SK-N-SH treated with all-trans-retinoic acid at 6 μM for 48 hours (cell line): ENCODE measurements at regions not wholly inside any gene's neighbourhood (a gene's known extent, or its start where the extent isn't known, plus 50 kb on each side); places are given as distances from the start of the nearest gene placed in this dataset.

ENCODE experiments used
- ATAC-seq: fragments of 200-7000 bp; cut with Tn5 transposase; 3 replicates; pipeline ENCODE4 v1.9.1; 2020; ENCODE audit warnings: mild to moderate bottlenecking, moderate library complexity
- ARNTL ChIP-seq: fragments of 450-650 bp; formaldehyde crosslinking; IDR thresholded peaks from 2 replicates; pipeline ENCODE4 v1.5.0; 2020; ENCODE audit warnings: low read depth, mild to moderate bottlenecking, moderate library complexity, borderline replicate concordance
- BACH2 ChIP-seq: fragments of 250-450 bp; sonication (Bioruptor Pico); IDR thresholded peaks from 2 replicates; pipeline ENCODE4 v1.9.0; 2021; ENCODE audit warnings: mild to moderate bottlenecking, borderline replicate concordance
- CREB5 ChIP-seq: fragments of 250-450 bp; sonication (Bioruptor Pico); IDR thresholded peaks from 2 replicates; pipeline ENCODE4 v1.5.1; 2020; ENCODE audit warnings: low read depth, mild to moderate bottlenecking, moderate library complexity
- CSDC2 ChIP-seq: fragments of 250-450 bp; sonication (Bioruptor Pico); IDR thresholded peaks from 2 replicates; pipeline ENCODE4 v1.5.0; 2020; ENCODE audit warnings: mild to moderate bottlenecking, moderate library complexity
- CSRNP3 ChIP-seq: fragments of 250-450 bp; sonication (Bioruptor Pico); IDR thresholded peaks from 2 replicates; pipeline ENCODE4 v1.5.1; 2021; ENCODE audit warnings: mild to moderate bottlenecking, moderate library complexity
- ESRRG ChIP-seq: fragments of 250-450 bp; sonication (Bioruptor Pico); IDR thresholded peaks from 2 replicates; pipeline ENCODE4 v1.6.1; 2021; ENCODE audit warnings: mild to moderate bottlenecking
- GLIS3 ChIP-seq: fragments of 250-450 bp; sonication (Bioruptor Pico); IDR thresholded peaks from 2 replicates; pipeline ENCODE4 v1.5.0; 2020; ENCODE audit warnings: mild to moderate bottlenecking, moderate library complexity
- ISL1 ChIP-seq: fragments of 250-450 bp; sonication (Bioruptor Pico); IDR thresholded peaks from 2 replicates; pipeline ENCODE4 v2.1.2; 2022; ENCODE audit warnings: mild to moderate bottlenecking, moderate library complexity
- OSR1 ChIP-seq: fragments of 250-450 bp; sonication (Bioruptor Pico); IDR thresholded peaks from 2 replicates; pipeline ENCODE4 v1.8.0; 2022; ENCODE audit warnings: moderate library complexity, mild to moderate bottlenecking, inconsistent platforms
- PATZ1 ChIP-seq: fragments of 250-450 bp; sonication (Bioruptor Pico); IDR thresholded peaks from 2 replicates; pipeline ENCODE4 v1.8.0; 2020; ENCODE audit warnings: mild to moderate bottlenecking, moderate library complexity, borderline replicate concordance
- POU6F1 ChIP-seq: fragments of 250-450 bp; sonication (Bioruptor Pico); IDR thresholded peaks from 2 replicates; pipeline ENCODE4 v1.8.0; 2021; ENCODE audit warnings: low read depth, mild to moderate bottlenecking, moderate library complexity, borderline replicate concordance
- PPARA ChIP-seq: fragments of 250-450 bp; sonication (Bioruptor Pico); IDR thresholded peaks from 2 replicates; pipeline ENCODE4 v1.5.0; 2020; ENCODE audit warnings: mild to moderate bottlenecking, borderline replicate concordance
- RARB ChIP-seq: fragments of 250-450 bp; sonication (Bioruptor Pico); IDR thresholded peaks from 2 replicates; pipeline ENCODE4 v1.8.0; 2021; ENCODE audit warnings: mild to moderate bottlenecking, moderate library complexity
- SNAI2 ChIP-seq: fragments of 250-450 bp; sonication (Bioruptor Pico); IDR thresholded peaks from 2 replicates; pipeline ENCODE4 v1.5.0; 2020; ENCODE audit warnings: mild to moderate bottlenecking, moderate library complexity
- TOX ChIP-seq: fragments of 250-450 bp; sonication (Bioruptor Pico); IDR thresholded peaks from 2 replicates; pipeline ENCODE4 v1.8.0; 2021; ENCODE audit warnings: mild to moderate bottlenecking, moderate library complexity, borderline replicate concordance
- TSHZ2 ChIP-seq: fragments of 250-450 bp; sonication (Bioruptor Pico); IDR thresholded peaks from 2 replicates; pipeline ENCODE4 v1.5.0; 2020; ENCODE audit warnings: mild to moderate bottlenecking, moderate library complexity
- ZC3H10 ChIP-seq: fragments of 250-450 bp; sonication (Bioruptor Pico); IDR thresholded peaks from 2 replicates; pipeline ENCODE4 v1.5.1; 2021; ENCODE audit warnings: mild to moderate bottlenecking, moderate library complexity
- ZFP3 ChIP-seq: fragments of 250-450 bp; sonication (Bioruptor Pico); IDR thresholded peaks from 2 replicates; pipeline ENCODE4 v1.5.0; 2020; ENCODE audit warnings: mild to moderate bottlenecking, moderate library complexity
- ZFP30 ChIP-seq: fragments of 450-650 bp; formaldehyde crosslinking; IDR thresholded peaks from 2 replicates; pipeline ENCODE4 v1.5.0; 2022; ENCODE audit warnings: mild to moderate bottlenecking, moderate library complexity
- ZNF565 ChIP-seq: fragments of 450-650 bp; formaldehyde crosslinking; conservative IDR thresholded peaks from 2 replicates; pipeline ENCODE4 v1.5.0; 2020; ENCODE audit warnings: low read depth, mild to moderate bottlenecking, moderate library complexity
- ZNF70 ChIP-seq: fragments of 450-650 bp; formaldehyde crosslinking; IDR thresholded peaks from 2 replicates; pipeline ENCODE4 v1.5.0; 2020; ENCODE audit warnings: mild to moderate bottlenecking, moderate library complexity
- ZNF8 ChIP-seq: fragments of 450-650 bp; formaldehyde crosslinking; IDR thresholded peaks from 2 replicates; pipeline ENCODE4 v1.5.0; 2020; ENCODE audit warnings: mild to moderate bottlenecking, moderate library complexity

- TF ChIP-seq SNAI2 (CRISPR knock-in tag) (no peak), CSDC2 (no peak), ISL1 (CRISPR knock-in tag) (no peak)
- ATAC-seq, result no peak
Observed at GRCh38 chr17:13996276-13996675, 73.0 kb upstream of the COX10 start.

GRCh38 chr17:13996748-13997147 is 72.6 kb upstream of the COX10 start:
- ATAC-seq, result no peak; the same call in 2 of the 3 replicates
- TF ChIP-seq ZNF70 (no peak), ZFP3 (CRISPR knock-in tag) (no peak), ARNTL (CRISPR knock-in tag) (no peak), ZNF8 (CRISPR knock-in tag) (no peak), OSR1 (CRISPR knock-in tag) (no peak), ZNF565 (no peak), POU6F1 (CRISPR knock-in tag) (no peak), TSHZ2 (CRISPR knock-in tag) (no peak), TOX (CRISPR knock-in tag) (no peak), CREB5 (CRISPR knock-in tag) (no peak), BACH2 (no peak), PATZ1 (CRISPR knock-in tag) (no peak), PPARA (CRISPR knock-in tag) (no peak), RARB (CRISPR knock-in tag) (no peak), GLIS3 (CRISPR knock-in tag) (no peak), ZC3H10 (CRISPR knock-in tag) (no peak), ZFP30 (no peak), SNAI2 (CRISPR knock-in tag) (no peak)
- TF ChIP-seq, all 23 proteins: peak for 0

GRCh38 chr17:14004927-14005620 is 64.2 kb upstream of the COX10 start:
- no peak for ATAC-seq
- no peak for TF ChIP-seq ZNF70
- no peak for TF ChIP-seq ZNF565
- no peak for TF ChIP-seq OSR1 (CRISPR knock-in tag)
- no peak for TF ChIP-seq ISL1 (CRISPR knock-in tag)
- TF ChIP-seq PPARA (CRISPR knock-in tag), result no peak
- no peak for TF ChIP-seq ZC3H10 (CRISPR knock-in tag)
- no peak for TF ChIP-seq ZNF8 (CRISPR knock-in tag)
- no peak for TF ChIP-seq ZFP3 (CRISPR knock-in tag)
- no peak for TF ChIP-seq CREB5 (CRISPR knock-in tag)
- no peak for TF ChIP-seq CSRNP3
- no peak for TF ChIP-seq TSHZ2 (CRISPR knock-in tag)
- no peak for TF ChIP-seq ESRRG (CRISPR knock-in tag)
- TF ChIP-seq CSDC2, result no peak
- TF ChIP-seq POU6F1 (CRISPR knock-in tag), result no peak
